GM19035 (cell line): ENCODE measurements at regions not wholly inside any gene's neighbourhood (a gene's known extent, or its start where the extent isn't known, plus 50 kb on each side); places are given as distances from the start of the nearest gene placed in this dataset.

ENCODE experiments used
- ATAC-seq: cut with Tn5 transposase; IDR thresholded peaks from one replicate; pipeline ENCODE4 v1.9.1; 2021; ENCODE audit not compliant: unreplicated experiment

GRCh38 chrY:19365321-19365720 is 379.2 kb downstream of the KDM5D start:
- no peak for ATAC-seq

DNA sequence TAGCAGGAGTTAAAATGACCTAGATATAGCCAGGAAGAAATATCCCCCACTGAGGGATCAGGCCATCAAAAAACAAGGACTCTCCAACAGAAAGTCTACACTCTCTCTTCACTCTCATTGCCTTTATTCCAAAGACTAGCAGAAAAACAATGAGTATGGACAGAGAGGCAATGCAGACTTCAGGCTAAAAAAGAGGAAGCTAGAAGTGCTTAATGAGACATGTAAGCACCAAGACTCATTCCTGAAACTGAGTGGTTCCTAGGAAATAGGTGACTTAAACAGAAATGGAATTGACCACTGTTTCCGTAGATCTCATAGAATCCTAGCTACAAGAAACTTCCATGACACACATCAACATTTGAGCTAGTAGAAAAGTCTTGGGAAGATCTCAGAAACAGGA is 387.3 kb downstream of the KDM5D start:
- ATAC-seq, result peak; percentile 54

- ATAC-seq, result peak; percentile 80
Measured at GRCh38 chrY:19356735-19357134, 387.8 kb downstream of the KDM5D start.

DNA sequence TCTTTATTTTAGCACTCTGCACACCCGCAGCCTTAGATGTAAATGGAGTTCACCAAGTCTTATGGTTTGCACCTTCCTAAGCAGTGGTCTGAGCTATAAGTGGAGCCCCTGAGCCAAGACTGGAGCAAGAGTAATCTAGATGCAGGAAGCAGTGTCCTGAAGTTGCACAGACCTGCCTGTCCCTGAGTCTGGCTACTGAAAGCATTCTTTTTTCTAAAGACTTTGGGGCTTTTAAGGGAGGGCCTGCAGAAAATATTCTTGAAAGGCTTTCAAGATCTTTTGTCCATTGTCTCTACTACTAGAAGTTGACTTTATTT is 389.7 kb downstream of the KDM5D start:
- ATAC-seq, result no peak

DNA sequence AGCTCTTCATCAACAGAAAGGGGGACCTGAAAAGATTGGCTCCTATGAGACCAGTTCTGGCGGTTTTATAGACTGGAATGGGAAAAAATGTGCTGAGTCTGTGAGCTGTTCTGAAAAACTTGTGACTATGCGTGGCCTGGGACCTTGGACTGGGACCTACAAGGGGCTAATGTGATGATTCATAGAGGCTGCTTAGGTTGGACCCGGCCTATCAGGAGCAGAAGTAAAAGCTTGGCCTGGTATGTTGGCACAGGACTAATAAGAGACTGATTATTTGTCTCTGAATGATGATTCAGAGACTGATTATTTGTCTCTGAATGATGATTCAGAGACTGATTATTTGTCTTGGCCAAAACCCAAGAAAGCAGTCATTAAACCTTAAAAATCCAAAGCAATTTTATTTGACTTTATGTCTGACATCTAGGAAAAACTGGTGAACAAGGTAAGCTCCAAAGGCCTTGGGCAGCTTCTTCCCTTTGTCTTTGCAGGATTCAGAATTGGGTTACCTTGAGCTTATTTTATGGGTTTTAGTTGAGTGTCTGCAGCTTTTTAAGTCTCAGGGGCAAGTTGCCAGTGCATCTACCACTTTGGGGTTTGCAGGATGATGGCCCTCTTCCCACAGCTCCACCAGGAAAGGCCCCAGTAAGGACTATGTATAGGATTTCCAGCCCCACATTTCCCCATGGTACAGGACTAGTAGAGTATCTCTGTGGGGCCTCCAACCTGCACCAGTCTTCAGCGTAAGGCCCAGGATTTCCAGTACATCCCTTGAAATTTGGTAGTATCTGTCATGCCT is 390.3 kb downstream of the KDM5D start:
- ATAC-seq, result no peak

- ATAC-seq, result no peak
Measured at GRCh38 chrY:19351616-19352015, 392.9 kb downstream of the KDM5D start.

GRCh38 chrY:19321701-19322100 is 422.8 kb downstream of the KDM5D start:
- no peak for ATAC-seq

DNA sequence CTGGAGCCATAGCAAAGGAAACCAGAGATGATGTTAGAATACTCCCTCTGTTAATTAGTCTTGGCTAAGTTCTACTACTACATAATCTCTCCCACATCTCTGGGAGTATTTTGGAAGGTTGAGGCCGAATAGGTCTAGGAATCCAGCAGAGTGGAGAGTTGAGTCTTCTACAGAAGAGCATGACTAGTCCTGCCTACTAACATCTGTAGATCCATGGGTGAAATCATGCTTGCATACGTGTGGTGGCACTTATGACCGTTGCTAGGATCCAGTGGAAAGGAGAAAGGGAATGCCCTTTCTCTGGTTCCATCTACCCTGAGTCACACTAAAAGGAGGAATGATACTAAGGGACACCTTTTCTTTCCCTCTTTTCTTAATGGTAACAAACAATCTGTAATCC is 425.4 kb downstream of the KDM5D start:
- no peak for ATAC-seq

GRCh38 chrY:19317271-19317987 is 427.1 kb downstream of the KDM5D start:
- no peak for ATAC-seq

DNA sequence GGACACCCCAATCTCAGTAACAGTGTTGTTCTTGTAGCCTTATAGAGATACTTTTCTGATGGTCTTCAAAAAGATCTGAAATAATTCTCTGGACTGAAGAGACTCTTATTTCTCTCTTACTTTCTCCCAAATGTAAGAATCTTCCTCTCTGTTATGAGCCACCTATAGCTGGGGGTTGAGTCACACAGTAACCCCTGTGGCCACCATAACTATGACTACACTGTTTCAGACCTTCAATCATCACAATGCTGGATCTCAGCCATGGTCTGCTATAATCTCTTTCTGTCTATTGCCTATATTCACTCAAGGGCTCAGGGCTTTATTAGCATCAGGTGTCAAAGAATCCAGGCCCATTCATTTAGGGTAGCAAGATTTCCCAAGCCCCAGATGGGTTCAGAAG is 436.9 kb downstream of the KDM5D start:
- ATAC-seq, result no peak

GRCh38 chrY:19303136-19303535 is 441.4 kb downstream of the KDM5D start:
- no peak for ATAC-seq

- no peak for ATAC-seq
Measured at GRCh38 chrY:19290925-19291324, 453.6 kb downstream of the KDM5D start.

DNA sequence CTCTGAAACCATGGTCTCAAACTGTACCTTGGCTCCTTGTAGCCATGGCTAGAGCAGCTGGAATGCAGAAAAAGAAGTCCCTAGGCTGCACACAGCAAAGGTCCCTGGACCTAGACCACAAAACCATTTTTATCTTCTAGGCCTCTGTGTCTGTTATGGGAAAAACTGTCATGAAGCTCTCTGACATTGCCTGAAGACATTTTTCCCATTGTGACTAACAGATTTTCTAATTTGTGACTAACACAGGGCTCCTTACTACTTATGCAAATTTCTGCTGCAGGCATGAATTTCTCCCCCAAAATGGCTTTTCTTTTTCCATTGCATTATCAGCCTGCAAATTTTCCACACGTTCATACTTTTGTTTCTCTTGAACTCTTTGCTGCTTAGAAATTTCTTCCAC is 470.4 kb downstream of the KDM5D start:
- ATAC-seq, result no peak

- ATAC-seq, result no peak
Measured at GRCh38 chrY:19268331-19268730, 476.2 kb downstream of the KDM5D start.

- no peak for ATAC-seq
Measured at GRCh38 chrY:19265404-19265803, 479.1 kb downstream of the KDM5D start.

DNA sequence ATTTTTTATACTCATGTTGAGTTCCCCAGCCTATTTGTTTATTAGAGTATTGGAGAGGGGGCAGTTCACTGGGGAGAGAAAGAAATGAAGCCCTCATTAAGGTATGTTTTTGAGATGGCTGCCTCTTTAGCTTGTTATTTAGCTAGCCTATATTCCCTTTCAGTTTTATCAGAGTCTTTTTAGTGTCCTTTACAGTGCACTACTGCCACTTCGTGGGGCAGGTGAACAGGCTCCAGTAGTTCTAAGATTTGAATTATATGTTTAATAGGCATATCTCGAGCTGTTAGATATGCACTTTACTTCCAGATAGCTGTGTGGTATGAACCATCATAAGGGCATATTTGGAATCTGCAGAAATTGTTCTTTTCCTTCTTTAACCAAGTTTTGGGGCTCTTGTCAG is 482.2 kb downstream of the KDM5D start:
- no peak for ATAC-seq

GRCh38 chrY:19232276-19232994 is 458.9 kb upstream of the HSFY2 start:
- ATAC-seq, result no peak

GRCh38 chrY:19220784-19221183 is 447.2 kb upstream of the HSFY2 start:
- no peak for ATAC-seq

- no peak for ATAC-seq
Measured at GRCh38 chrY:19208915-19209314, 435.4 kb upstream of the HSFY2 start.

DNA sequence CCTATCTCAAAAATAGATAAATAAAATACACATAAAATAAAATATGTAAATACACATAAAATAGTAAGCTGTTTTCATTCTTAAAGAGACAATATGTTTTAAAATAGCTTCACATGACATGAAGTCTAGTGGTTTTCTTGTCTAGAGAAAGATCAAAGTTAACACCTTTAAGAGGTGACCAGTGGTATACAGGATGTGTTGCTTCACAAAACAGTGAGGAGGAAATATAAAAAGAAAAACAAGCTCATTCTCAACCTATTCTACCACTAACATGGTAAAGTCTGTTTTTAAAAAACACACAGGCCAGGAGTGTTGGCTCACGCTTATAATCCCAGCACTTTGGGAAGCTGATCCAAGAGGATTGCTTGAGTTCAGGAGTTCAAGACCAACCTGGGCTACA is 433.5 kb upstream of the HSFY2 start:
- ATAC-seq, result no peak

- ATAC-seq, result no peak
Measured at GRCh38 chrY:19180824-19181223, 407.3 kb upstream of the HSFY2 start.

DNA sequence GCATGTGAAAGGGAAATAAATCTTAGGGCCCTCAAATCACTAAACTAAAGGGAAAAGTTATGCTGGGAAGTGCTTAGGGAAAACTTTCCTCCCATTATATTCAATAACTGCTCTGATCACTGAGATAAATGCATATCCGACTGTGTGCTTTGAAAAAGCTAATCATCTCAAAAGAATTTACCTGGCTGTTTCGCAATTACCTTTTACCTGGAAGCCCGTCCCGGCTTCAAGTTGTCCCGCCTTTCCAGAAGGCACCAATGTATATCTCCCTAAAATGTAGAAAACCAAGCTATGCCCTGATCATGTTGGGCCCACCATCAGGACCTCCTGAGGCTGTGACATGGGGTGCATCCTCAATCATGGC is 394.6 kb upstream of the HSFY2 start:
- no peak for ATAC-seq
